ENCODE measurements at regions not wholly inside any gene's neighbourhood (a gene's known extent, or its start where the extent isn't known, plus 50 kb on each side); places are given as distances from the start of the nearest gene placed in this dataset.

- no peak for TF ChIP-seq NFIC (IDR thresholded peaks at IDR 0.05)
- TF ChIP-seq TCF12 (IDR thresholded peaks at IDR 0.05; ENCODE audit: low read depth) = no peak
- no peak for TF ChIP-seq CREB1 (IDR thresholded peaks at IDR 0.05; ENCODE audit: low read depth)
- no peak for TF ChIP-seq CEBPB (IDR thresholded peaks at IDR 0.05)
- TF ChIP-seq RAD21 (IDR thresholded peaks at IDR 0.05; ENCODE audit: low read depth) = no peak
These were observed 224.2 kb upstream of the SYNCRIP start for GRCh38 chr6:85866758-85867401.

- TF ChIP-seq TAF1 (IDR thresholded peaks at IDR 0.05; ENCODE audit: low read depth) (no peak), CEBPB (IDR thresholded peaks at IDR 0.05) (no peak), CREB1 (IDR thresholded peaks at IDR 0.05; ENCODE audit: low read depth) (no peak), FOXM1 (IDR thresholded peaks at IDR 0.05; ENCODE audit: borderline replicate concordance, low read depth) (no peak), EGR1 (IDR thresholded peaks at IDR 0.05) (no peak)
These were observed 223.7 kb upstream of the SYNCRIP start for GRCh38 chr6:85866370-85866730.

GRCh38 chr6:85865420-85866369 is 223.0 kb upstream of the SYNCRIP start:
- no peak for TF ChIP-seq REST (IDR thresholded peaks at IDR 0.05; ENCODE audit: low read depth)
- TF ChIP-seq YY1 (IDR thresholded peaks at IDR 0.05; ENCODE audit: low read depth) = no peak
- TF ChIP-seq EGR1 (IDR thresholded peaks at IDR 0.05) = no peak
- TF ChIP-seq TAF1 (IDR thresholded peaks at IDR 0.05; ENCODE audit: low read depth) = no peak
- no peak for TF ChIP-seq CEBPB (IDR thresholded peaks at IDR 0.05)
- no peak for TF ChIP-seq CREB1 (IDR thresholded peaks at IDR 0.05; ENCODE audit: low read depth)
- no peak for TF ChIP-seq USF1 (IDR thresholded peaks at IDR 0.05)
- TF ChIP-seq RAD21 (IDR thresholded peaks at IDR 0.05; ENCODE audit: low read depth) = no peak
- TF ChIP-seq NFIC (IDR thresholded peaks at IDR 0.05) = peak; percentile 82
- no peak for TF ChIP-seq ZBTB7A (IDR thresholded peaks at IDR 0.05; ENCODE audit: low read depth)
- TF ChIP-seq FOXM1 (IDR thresholded peaks at IDR 0.05; ENCODE audit: borderline replicate concordance, low read depth) = no peak
- peak; percentile 23; the same call in 1 of the 2 replicates for TF ChIP-seq TCF12 (IDR thresholded peaks at IDR 0.05; ENCODE audit: low read depth)
- TF ChIP-seq MAX (IDR thresholded peaks at IDR 0.05) = no peak
- peak; percentile 69 for TF ChIP-seq TEAD4 (IDR thresholded peaks at IDR 0.05)
- peak; percentile 40; the same call in 1 of the 2 replicates for TF ChIP-seq EP300 (IDR thresholded peaks at IDR 0.05; ENCODE audit: borderline replicate concordance)

- TF ChIP-seq EP300 (IDR thresholded peaks at IDR 0.05; ENCODE audit: borderline replicate concordance) (no peak), EGR1 (IDR thresholded peaks at IDR 0.05) (no peak), TCF12 (IDR thresholded peaks at IDR 0.05; ENCODE audit: low read depth) (no peak), FOXM1 (IDR thresholded peaks at IDR 0.05; ENCODE audit: borderline replicate concordance, low read depth) (no peak), YY1 (IDR thresholded peaks at IDR 0.05; ENCODE audit: low read depth) (no peak), REST (IDR thresholded peaks at IDR 0.05; ENCODE audit: low read depth) (no peak), TEAD4 (IDR thresholded peaks at IDR 0.05) (no peak), MAX (IDR thresholded peaks at IDR 0.05) (no peak), TAF1 (IDR thresholded peaks at IDR 0.05; ENCODE audit: low read depth) (no peak), CEBPB (IDR thresholded peaks at IDR 0.05) (no peak), RAD21 (IDR thresholded peaks at IDR 0.05; ENCODE audit: low read depth) (no peak; the same call in 1 of the 2 replicates), ZBTB7A (IDR thresholded peaks at IDR 0.05; ENCODE audit: low read depth) (no peak), CREB1 (IDR thresholded peaks at IDR 0.05; ENCODE audit: low read depth) (no peak), NFIC (IDR thresholded peaks at IDR 0.05) (no peak), USF1 (IDR thresholded peaks at IDR 0.05) (no peak)
These were observed 222.0 kb upstream of the SYNCRIP start for GRCh38 chr6:85864453-85865401.
